DMS53 (cell line): ENCODE measurements at regions not wholly inside any gene's neighbourhood (a gene's known extent, or its start where the extent isn't known, plus 50 kb on each side); places are given as distances from the start of the nearest gene placed in this dataset.

Experiments used
- DNase-seq: peaks from one replicate; lab custom pipeline; 2025; lab: John Stamatoyannopoulos, UW

GRCh38 chrX:79300856-79301255 is 66.3 kb downstream of the ITM2A start:
- DNase-seq: no peak

- DNase-seq: no peak
Observed at GRCh38 chrX:79290596-79290995, 76.5 kb downstream of the ITM2A start.

- DNase-seq: no peak
Observed at GRCh38 chrX:79288733-79289132, 78.4 kb downstream of the ITM2A start.

GRCh38 chrX:79287724-79288123 is 79.4 kb downstream of the ITM2A start:
- DNase-seq: no peak

DNA sequence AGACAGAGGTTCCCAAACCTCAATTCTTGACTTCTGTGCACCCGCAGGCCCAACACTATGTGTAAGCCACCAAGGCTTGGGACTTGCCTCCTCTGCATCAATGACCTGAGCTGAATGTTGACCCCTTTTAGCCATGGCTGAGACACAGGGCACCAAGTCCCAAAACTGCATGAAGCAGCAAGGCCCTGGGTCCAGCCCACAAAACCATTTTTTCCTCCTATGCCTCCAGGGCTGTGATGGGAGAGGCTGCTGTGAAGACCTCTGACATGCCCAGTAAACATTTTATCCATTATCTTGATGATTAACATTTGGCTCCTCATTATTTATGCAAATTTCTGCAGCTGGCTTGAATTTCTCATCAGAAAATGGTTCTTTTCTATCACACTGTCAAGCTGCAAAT is 85.4 kb downstream of the ITM2A start:
- no peak for DNase-seq

DNA sequence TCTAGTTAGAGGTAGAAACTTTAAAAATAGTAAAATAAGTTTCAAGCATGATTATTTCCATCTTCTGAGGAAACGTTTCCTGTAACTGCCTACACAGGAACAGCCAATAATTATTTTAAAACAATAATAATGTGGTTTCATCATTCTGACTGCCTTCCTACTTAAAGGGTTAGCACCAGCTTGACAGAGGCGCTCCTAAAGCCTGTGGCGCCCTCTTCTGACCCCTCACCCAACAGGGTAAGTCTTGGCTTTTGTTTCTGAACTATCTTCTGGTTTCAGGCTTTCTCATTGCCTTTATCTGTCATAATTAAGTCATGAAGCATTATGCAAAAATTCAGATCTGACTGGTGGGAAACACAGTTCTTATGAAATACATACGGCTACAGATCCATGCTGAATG is 96.7 kb downstream of the ITM2A start:
- DNase-seq: peak; percentile 68

- peak; percentile 12 for DNase-seq
Observed at GRCh38 chrX:79268788-79269187, 98.3 kb downstream of the ITM2A start.

DNA sequence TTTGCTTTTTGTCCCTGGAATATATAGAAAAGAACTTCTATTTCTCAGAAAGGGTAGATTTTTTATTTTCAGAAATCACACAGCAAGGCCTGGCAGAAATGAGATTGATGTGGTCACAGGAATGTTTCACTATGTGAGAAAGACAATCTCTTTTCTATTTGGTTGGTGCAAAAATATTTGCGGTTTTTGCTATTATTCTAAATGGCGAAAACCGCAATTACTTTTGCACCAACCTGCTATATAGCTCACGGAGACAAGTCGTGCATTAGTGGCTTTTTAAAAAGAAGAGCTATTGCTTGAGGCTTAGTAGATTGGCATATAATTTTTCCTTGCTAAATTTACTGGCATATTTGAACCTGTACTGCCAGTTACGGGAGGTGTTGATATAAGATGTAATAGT is 100.4 kb downstream of the ITM2A start:
- DNase-seq: no peak

GRCh38 chrX:79263550-79263949 is 103.6 kb downstream of the ITM2A start:
- DNase-seq: no peak

DNA sequence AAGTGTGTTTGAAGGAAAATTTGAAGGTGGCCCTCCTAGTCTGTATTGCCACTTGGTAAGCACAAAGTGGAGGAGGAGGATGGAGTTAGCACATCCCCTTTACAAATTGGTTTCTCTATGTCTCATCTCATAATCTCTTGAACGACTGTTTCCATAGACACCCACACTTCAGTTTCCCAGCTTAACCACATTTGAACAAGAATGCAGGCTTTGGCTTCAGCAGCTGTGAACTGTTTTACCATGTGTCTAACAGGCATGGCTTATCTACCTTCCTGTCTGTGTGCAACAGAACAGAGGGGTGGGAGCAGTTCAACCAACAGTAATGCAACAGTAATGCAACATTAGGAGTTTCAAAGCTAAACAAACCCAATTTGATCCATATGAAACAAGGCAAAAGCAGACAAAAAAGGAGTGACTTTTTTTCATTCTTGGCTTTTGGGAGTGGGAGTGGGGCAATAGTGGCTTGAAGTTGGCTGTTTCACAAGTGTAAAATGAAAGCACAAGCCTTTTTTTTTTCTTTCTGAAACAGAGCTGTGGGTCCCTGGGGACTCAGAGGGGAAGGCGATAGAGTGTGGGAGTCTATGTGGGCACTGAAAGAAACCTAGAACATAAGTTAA is 108.0 kb downstream of the ITM2A start:
- DNase-seq: no peak

GRCh38 chrX:79243691-79244090 is 99.2 kb downstream of the GPR174 start:
- no peak for DNase-seq

GRCh38 chrX:79235899-79236298 is 91.4 kb downstream of the GPR174 start:
- no peak for DNase-seq

- DNase-seq: no peak
Observed at GRCh38 chrX:79231662-79232061, 87.2 kb downstream of the GPR174 start.
